T47D (cell line): ENCODE measurements at regions not wholly inside any gene's neighbourhood (a gene's known extent, or its start where the extent isn't known, plus 50 kb on each side); places are given as distances from the start of the nearest gene placed in this dataset.
"Not testable (repeated sequence)": the region's sequence is repeated elsewhere in the genome, so short reads cannot be mapped to it uniquely, and the experiment has no call there.

Source experiments
- DNase-seq, 2 experiments: peaks; one replicate each; pipeline versions ENCODE4 v3.0.0 to v3.0.0-alpha.2; 2011 to 2012; ENCODE audit warnings: low read depth in 1 of 2, low spot score in 1 of 2
- JUND ChIP-seq: IDR thresholded peaks from 2 replicates; pipeline ENCODE4 v1.6.1; 2012; ENCODE audit warnings: low read depth
- in situ Hi-C: cut with HindIII; loops from 2 replicates; pipeline ENCODE4 v1.10.0; 2016; ENCODE audit warnings: low sequenced_read_pairs, low pct_unique_long_range_greater_than_20kb

GRCh38 chr3:177835008-177835407 is 637.7 kb upstream of the TBL1XR1 start:
- no peak for DNase-seq
- in situ Hi-C loops: no loop called here
- TF ChIP-seq JUND: no peak

DNA sequence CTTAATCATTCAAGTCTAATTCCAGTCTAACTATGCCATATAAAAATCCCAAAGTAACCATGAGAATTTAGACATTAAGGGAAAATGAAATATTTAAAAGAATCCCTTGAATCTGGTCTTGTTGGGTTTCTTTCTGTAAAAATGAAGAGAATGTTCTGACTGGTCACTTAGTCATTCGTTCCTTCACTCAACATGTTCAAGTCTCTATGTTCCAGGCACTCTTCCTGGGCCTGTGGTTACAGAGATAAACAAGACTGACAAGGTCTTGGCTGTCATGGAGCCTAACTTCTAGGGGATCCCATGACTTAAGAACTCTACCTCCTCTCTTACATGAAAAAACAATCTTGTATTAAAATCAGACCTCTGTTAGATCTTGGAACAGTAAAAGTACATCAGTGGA is 638.6 kb upstream of the TBL1XR1 start:
- no peak for DNase-seq
- TF ChIP-seq JUND: no peak
- in situ Hi-C loops: no loop called here

DNA sequence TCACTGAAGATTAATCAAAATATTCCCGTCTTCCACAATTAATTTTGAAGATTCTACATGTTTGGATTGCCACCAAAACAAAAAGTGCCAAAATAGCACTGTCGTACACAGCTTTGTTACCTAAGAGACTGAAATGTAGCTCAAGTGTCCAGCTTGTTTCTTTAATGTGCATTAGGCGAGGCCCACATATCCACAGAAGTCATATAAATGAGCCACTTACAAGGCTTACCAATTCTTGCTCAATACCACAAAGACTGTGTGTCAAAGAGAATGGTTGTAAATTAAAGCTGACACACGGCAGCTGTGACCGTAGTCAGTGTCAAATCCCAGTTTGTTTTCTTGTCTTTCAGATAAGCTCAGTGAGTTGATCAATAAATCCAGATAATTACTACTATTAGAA is 639.4 kb upstream of the TBL1XR1 start:
- in situ Hi-C loops: no loop called here
- peak in 1 of 2 experiments; percentile 40 for DNase-seq

GRCh38 chr3:177837951-177838655 is 640.8 kb upstream of the TBL1XR1 start:
- no peak for TF ChIP-seq JUND
- in situ Hi-C loops: no loop called here
- DNase-seq: no peak

More for the DNA sequence above, 639.4 kb upstream of the TBL1XR1 start:
- TF ChIP-seq JUND: no peak; the same call in 1 of the 2 replicates

DNA sequence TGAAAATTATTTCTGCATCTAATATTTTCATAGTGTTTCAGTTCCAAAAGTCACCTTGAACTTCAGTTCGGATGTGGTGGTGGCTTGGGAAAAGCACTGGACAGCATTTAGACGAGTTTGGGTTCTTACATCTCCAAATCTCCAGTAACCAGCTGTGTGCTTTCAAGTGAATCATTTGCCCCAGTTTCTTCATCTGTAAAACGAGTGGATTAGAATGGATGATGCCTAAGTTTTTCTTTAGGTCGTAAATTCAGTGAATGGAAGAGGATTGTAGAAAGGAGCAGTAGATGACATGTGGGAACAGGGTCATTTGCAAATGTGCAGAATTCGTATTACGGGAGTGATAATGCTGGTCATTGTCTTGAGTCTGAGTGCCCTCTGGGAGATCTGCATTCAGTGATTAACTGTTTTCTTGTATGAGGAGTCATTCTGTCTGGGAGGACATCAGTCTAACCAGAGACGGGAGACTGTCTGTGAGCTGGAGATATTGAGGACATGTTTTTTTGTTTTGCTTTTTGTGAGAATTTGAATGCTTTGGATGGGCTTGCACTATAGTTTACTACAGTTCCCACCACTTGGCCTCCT is 641.6 kb upstream of the TBL1XR1 start:
- no peak for TF ChIP-seq JUND
- DNase-seq: no peak
- in situ Hi-C loops: no loop called here

DNA sequence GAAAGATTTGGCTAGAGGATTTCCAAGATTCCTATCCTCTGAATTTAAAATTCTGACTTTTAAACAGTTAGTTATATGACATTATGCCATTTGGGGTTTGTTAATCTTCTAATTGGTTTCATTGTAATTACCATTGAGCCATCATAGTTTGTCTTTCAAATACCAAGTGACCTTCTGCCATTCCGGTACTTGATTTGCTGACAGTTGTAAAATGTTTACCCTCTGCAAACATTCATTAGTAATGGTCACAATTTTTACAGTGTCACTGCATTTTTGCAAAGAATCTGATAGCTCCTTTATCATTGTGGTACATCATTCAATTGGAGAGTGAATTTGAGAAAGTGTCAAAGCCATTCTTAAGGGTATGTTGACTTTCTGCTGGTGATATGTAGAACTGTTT is 645.0 kb upstream of the TBL1XR1 start:
- in situ Hi-C loops: no loop called here
- no peak for DNase-seq
- peak; percentile 17; the same call in 1 of the 2 replicates for TF ChIP-seq JUND

- in situ Hi-C loops: no loop called here
- TF ChIP-seq JUND: no peak
Observed at GRCh38 chr3:177842743-177843734, 645.8 kb upstream of the TBL1XR1 start.

GRCh38 chr3:177852001-177852807 is 654.9 kb upstream of the TBL1XR1 start:
- in situ Hi-C loops: no loop called here
- TF ChIP-seq JUND: no peak
- DNase-seq: no peak

More at GRCh38 chr3:177842743-177843734, 645.8 kb upstream of the TBL1XR1 start:
- DNase-seq: no peak

- TF ChIP-seq JUND: no peak
- no peak for DNase-seq
- in situ Hi-C loops: no loop called here
Observed at GRCh38 chr3:177855021-177855420, 657.7 kb upstream of the TBL1XR1 start.

GRCh38 chr3:177860184-177860583 is 662.9 kb upstream of the TBL1XR1 start:
- in situ Hi-C loops: no loop called here
- DNase-seq: no peak
- TF ChIP-seq JUND: no peak

DNA sequence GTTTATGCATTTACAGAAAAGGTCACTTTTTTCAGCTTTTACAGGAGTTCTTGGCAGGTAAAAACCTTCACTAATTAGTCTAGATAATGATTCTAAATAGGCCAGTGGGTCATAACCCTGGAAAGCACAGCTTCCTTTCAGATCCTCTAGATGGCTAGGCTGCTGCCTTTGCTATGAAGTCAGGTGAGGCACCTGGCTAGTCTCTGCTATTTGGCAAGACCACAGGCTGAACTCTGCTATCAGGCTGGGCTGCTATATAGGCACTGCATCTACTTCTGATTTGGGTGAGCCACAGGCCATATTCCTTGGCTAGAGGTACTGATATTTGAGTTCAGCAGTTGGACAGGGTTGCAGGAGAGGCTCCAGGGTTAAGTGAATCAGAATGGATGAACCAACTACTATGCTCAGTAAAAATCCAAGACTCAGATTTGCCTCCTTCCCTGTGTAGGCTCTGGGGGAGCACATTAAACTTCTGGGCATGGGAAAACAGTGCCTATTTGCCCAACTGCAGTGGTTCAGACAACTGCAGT is 665.7 kb upstream of the TBL1XR1 start:
- DNase-seq: no peak
- in situ Hi-C loops: no loop called here
- TF ChIP-seq JUND: no peak

- in situ Hi-C loops, DNase-seq: not testable (repeated sequence)
Observed at GRCh38 chr3:177871267-177871666, 665.0 kb upstream of the KCNMB2 start.
